OCI-LY3 (cell line): ENCODE measurements at regions not wholly inside any gene's neighbourhood (a gene's known extent, or its start where the extent isn't known, plus 50 kb on each side); places are given as distances from the start of the nearest gene placed in this dataset.
"Not testable (repeated sequence)": the region's sequence is repeated elsewhere in the genome, so short reads cannot be mapped to it uniquely, and the experiment has no call there.

Experiments
- EZH2phosphoT487 ChIP-seq: fragments of 200-600 bp; shearing (Covaris generic); IDR thresholded peaks from 2 replicates; pipeline ENCODE4 v1.6.1; 2018; ENCODE audit warnings: antibody characterized with exemption, mixed run types, low read depth
- TF ChIP-seq, protein P1 (sequence below): fragments of 200-600, 300-600 bp; sonication (generic); IDR thresholded peaks from 2 replicates; pipeline ENCODE4 v1.5.1; 2014; ENCODE audit warnings: antibody characterized with exemption, low read length, low read depth

DNA sequence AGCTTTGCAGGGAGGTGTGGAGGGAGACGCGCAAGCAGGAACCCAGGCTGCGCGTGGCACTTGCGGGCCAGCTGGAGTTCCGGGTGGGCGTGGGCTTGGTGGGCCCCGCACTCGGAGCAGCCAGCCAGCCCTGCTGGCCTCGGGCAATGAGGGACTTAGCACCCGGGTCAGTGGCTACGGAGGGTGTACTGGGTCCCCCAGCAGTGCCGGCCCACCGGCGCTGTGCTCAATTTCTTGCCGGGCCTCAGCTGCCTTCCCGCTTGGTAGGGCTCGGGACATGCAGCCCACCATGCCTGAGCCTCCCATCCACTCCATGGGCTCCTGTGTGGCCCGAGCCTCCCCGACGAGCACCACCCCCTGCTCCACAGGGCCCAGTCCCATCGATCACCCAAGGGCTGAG is 1205.0 kb upstream of the PABPC4L start:
- TF ChIP-seq, protein P1, sequence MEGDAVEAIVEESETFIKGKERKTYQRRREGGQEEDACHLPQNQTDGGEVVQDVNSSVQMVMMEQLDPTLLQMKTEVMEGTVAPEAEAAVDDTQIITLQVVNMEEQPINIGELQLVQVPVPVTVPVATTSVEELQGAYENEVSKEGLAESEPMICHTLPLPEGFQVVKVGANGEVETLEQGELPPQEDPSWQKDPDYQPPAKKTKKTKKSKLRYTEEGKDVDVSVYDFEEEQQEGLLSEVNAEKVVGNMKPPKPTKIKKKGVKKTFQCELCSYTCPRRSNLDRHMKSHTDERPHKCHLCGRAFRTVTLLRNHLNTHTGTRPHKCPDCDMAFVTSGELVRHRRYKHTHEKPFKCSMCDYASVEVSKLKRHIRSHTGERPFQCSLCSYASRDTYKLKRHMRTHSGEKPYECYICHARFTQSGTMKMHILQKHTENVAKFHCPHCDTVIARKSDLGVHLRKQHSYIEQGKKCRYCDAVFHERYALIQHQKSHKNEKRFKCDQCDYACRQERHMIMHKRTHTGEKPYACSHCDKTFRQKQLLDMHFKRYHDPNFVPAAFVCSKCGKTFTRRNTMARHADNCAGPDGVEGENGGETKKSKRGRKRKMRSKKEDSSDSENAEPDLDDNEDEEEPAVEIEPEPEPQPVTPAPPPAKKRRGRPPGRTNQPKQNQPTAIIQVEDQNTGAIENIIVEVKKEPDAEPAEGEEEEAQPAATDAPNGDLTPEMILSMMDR, result not testable (repeated sequence)
- TF ChIP-seq EZH2phosphoT487, result not testable (repeated sequence)
